GM13976 (cell line): ENCODE measurements at regions not wholly inside any gene's neighbourhood (a gene's known extent, or its start where the extent isn't known, plus 50 kb on each side); places are given as distances from the start of the nearest gene placed in this dataset.
"Not testable (repeated sequence)": the region's sequence is repeated elsewhere in the genome, so short reads cannot be mapped to it uniquely, and the experiment has no call there.

Source experiments
- DNase-seq: peaks from one replicate; pipeline ENCODE4 v3.0.0; 2012; ENCODE audit warnings: low spot score
- CTCF ChIP-seq: IDR thresholded peaks from 2 replicates; pipeline ENCODE4 v1.5.1; 2012; ENCODE audit warnings: borderline replicate concordance, mild to moderate bottlenecking; ENCODE audit not compliant: insufficient read depth; ENCODE audit errors: extremely low read depth, missing control alignments, control extremely low read depth
- in situ Hi-C: fragments of 300-500 bp; cut with MboI; formaldehyde crosslinking; loops from one replicate; pipeline ENCODE4 v1.12.0; 2022; ENCODE audit warnings: low sequenced_read_pairs, mixed read lengths, inconsistent platforms; ENCODE audit not compliant: unreplicated experiment

DNA sequence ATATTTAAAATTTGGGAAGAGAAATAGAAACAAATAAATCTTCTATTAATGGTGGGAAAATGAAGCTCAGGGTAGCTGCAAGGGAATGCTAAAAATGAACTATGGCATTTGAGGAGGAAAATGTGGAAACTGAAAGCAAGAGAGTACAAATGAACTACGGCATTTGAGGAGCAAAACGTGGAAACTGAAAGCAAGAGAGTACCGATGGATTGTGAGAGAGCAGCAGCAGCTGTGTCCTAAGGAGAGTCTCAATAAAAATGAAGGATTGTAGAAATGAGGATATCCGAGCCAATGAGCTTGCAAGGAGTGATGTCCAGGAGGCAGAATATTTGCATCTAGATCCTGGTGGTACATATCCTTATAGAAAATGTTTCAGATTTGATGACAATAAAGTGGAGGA lies 547.1 kb upstream of the ZNF337 start:
- no peak for DNase-seq
- no peak for TF ChIP-seq CTCF
- in situ Hi-C loops: no loop called here

GRCh38 chr20:26220609-26221008 lies 524.0 kb upstream of the ZNF337 start:
- in situ Hi-C loops, DNase-seq: not testable (repeated sequence)

DNA sequence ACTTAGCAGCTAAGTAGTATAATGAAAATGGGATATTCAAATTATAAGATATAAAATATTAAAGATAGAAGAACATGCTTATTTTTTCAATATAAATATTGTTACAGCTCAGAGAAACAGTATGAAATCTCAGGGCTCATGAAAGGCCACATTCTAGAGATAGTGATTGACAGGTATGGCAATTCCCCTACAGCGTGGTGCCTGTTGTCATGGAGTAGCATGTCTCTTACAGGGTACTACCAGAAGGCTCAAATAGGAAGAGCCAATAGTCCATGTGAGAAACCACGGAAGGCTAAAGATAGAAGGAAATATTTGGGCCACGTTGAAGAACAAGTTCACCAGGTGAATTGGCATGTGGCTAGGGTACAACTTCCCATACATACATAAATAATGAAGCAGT lies 522.9 kb upstream of the ZNF337 start:
- DNase-seq, in situ Hi-C loops: not testable (repeated sequence)

GRCh38 chr20:26218301-26218700 lies 521.6 kb upstream of the ZNF337 start:
- no peak for TF ChIP-seq CTCF
- in situ Hi-C loops: no loop called here
- no peak for DNase-seq

DNA sequence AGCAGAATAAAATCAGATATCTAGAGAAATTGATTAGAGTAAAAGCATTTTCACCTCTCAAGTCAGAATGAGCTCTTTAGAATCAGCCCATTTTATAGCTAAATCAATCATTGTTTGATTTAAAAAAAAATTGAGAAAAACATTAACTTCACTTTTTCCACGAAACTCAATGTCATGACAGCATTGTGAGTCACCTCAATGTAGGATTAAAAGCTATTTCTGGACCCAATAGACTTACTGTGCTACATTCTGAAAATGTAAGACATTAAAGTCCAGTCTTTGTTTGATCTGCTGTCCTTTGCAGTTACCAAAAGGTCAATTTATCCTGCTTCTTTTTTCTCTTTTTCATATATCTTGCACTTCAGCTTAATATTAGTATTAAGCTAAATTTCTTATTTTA lies 519.4 kb upstream of the ZNF337 start:
- in situ Hi-C loops: no loop called here
- TF ChIP-seq CTCF: no peak
- DNase-seq: no peak

DNA sequence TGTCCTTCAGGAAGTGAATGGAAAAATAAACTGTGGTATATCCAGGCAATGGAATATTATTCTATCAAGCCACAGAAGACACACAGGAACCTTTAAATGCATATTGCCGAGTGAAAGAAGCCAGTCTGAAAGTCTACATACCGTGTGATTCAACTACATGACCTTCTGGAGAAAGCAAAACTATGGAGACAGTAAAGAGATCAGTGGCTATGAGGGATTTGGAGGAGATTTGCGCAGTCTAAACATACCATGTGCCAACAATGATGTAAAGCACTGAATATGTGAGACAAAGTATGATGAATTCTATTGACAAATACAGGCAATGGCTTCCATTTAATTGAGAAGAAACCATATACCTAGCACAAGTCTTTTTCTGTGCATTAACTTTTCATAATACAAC lies 518.3 kb upstream of the ZNF337 start:
- TF ChIP-seq CTCF: no peak
- no peak for DNase-seq
- in situ Hi-C loops: no loop called here

GRCh38 chr20:26209171-26209941 lies 512.7 kb upstream of the ZNF337 start:
- DNase-seq: peak; percentile 17
- in situ Hi-C loops: no loop called here
- TF ChIP-seq CTCF: no peak
